RPMI8226 (cell line): ENCODE measurements at regions not wholly inside any gene's neighbourhood (a gene's known extent, or its start where the extent isn't known, plus 50 kb on each side); places are given as distances from the start of the nearest gene placed in this dataset.
"Not testable (repeated sequence)": the region's sequence is repeated elsewhere in the genome, so short reads cannot be mapped to it uniquely, and the experiment has no call there.

Experiments used
- DNase-seq: peaks from one replicate; pipeline ENCODE4 v3.0.0-alpha.2; 2015

DNA sequence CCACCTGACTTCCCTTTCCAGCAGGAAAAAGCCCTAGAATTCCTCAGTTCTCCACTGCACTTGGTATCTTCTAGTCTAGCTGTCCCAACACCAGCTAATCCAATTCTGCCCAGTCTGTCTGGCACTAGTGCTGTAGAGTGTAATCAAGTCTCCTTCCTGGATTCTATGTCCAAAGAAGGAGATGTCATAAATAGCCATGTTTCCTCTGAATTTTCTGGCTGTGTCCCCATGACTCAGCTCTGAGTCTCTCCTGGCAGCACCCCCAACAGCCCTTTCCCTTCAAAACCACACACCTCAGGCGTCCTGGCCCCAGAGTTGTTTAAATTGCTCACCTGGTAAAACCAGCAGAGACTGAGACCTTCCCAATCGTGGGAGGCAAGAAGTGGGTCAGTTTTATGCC is 197.2 kb downstream of the GRXCR1 start:
- no peak for DNase-seq

DNA sequence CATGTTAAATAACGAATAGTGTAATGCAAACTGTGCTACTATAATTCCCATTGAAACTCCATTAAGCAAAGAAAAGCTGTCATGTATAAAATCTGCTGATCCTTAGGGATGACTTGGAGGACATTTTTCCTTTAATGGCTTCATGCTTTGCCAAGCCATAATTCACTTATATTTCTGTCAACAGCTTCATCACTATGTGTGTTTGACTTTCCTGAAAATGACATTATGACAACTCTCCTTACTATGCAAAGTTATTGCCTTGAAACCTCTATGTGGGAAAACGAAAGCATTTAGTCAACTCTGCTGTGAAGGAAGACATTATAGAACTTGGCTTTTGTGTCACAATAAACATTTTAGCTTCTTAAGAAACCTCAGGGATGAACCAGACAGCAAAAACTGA is 210.5 kb downstream of the GRXCR1 start:
- no peak for DNase-seq

DNA sequence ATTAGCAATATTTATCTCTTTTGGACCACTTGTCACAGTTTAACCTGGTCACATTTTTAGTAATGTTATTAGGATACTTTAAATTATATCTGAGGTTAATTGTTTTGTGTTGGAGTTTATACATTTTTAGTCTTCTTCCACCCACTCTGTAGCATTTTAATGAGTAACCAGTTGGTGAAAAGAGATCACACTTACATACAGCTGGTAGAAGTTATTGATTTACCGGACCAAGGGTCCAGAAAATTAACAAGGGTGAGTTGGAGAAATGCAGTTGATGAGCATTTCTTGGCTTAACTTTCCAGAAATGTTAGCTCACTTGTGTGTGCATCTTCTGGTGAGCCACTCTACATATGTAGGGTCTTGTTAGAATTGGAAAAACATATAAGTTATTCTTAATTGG is 219.6 kb downstream of the GRXCR1 start:
- no peak for DNase-seq

DNA sequence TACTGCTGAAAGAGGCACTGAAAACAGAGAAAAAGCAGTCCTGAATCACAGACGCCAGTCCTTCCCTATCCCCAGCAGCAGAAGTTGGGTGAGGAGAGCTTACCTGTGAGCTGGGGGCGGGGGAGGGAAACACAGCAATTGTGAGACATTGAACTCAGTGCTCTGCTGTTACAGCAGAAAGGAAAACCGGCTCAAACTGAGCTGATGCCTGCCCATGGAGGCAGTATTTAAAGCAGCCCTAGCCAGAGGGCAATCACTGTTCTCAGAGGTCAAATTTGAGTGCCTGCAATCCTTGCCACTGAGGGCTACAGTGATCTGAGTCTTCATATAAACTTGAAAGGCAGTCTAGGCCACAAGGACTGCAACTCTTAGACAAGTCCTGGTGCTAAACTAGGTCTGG is 220.7 kb downstream of the GRXCR1 start:
- DNase-seq, result no peak

DNA sequence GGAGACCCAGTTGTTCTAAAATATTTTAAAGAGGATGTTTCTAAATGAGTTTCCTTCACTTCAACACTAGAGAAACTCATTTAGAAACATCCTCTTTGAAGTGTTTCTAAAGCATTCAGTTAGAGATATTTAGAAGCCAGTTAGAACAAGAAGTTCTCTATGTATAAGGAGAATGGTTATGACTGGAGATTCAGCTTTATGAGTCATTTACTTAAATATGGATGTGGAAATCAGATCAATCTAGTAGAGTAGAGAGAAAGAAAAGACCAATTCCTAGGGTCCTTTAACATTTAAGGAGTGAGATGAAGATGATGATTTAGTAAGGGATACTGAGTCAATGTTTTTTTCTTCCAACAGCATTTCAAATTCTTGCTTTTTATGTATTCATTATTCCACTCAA is 234.1 kb downstream of the GRXCR1 start:
- no peak for DNase-seq

DNA sequence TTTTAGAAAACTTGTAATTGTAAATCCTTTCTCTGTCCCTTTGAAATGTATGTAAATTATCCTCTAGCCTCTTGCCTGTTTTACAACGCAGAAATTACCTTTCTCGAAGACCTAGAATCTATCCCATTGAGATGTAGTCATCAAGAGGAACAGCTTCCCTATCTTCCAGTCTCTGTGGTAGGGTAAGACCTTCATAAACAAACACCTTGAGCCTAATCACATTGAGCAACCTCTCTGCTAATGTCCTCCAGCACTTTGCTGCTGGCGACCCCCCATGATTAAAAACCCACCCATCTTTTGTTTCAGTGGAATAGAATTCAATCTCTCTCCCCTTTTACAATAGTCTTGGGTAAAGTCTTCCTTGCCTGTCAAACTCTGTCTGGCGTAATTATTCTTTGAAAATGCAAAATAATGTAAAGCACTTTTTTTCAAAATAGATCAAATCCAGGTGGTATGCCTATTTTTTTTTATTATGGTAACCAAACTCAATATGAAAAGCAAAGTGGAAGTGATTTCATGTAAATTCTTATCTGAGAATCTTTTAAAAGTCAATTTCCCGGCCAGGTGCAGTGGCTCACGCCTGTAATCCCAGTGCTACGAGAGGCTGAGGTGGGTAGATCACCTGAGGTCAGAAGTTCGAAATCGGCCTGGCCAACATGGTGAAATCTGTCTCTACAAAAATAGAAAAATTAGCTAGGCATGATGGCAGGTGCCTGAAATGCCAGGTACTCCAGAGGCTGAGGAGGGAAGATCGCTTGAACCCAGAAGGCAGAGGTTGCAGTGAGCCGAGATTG is 237.9 kb downstream of the GRXCR1 start:
- DNase-seq, result no peak

DNA sequence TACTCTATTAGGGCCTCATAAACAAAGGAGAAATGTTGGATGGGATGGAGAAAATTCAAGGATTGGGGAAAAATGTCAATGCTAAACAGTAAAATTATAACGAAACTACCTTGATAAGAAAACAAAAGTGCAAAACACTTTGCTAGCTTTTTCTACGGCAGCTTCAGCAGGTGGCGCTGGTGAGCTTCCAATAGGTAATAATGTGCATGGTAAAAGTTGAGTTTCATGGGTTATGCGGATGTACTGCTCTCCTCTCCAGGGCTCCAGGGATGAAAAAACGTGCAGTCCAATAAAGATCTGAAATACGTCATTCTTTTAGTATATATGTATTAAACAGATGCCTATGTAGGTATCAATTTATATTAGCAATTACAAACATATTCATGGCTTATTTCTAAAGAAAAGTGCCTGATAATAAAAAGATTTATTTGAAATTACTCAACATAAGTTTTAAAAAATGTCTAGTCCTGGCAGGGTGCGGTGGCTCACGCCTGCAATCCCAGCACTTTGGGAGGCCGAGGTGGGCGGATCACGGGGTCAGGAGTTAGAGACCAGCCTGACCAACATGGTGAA is 239.6 kb downstream of the GRXCR1 start:
- DNase-seq, result peak; percentile 61

DNA sequence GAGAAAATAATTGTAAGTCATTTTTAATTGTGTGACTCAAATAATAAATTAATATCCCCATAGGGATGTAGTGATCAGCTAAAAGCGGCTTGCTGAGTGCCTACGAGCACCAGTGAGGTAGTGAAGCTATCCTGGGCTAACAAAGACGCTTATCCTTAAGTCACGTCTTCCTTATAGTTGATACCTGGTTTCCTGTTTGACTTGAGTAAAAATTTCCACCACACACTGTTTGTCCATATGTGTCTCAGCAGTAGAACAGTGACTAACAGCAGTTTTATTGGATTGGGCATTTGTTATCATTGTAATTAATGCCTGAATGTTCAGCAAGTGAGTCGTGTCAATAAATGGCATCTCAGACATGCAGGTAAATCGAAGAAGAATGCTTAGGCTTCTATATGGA is 241.1 kb downstream of the GRXCR1 start:
- no peak for DNase-seq

DNA sequence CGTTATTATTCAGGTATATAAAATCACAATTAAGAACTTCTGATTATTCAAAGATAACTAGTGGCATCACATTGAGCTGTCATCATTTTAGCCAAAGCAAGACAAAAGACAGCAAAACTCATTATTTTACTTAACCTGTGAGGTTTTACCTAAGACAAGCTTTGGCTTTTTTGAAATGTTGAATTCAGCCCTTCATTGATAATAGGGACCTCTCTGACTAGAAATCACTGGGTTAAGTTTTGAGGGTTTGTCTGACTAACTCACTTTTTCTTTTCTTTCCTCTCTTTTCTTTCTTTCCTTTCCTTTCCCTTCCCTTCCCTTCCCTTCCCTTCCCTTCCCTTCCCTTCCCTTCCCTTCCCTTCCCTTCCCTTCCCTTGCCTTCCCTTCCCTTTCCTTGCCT is 244.2 kb downstream of the GRXCR1 start:
- no peak for DNase-seq

DNA sequence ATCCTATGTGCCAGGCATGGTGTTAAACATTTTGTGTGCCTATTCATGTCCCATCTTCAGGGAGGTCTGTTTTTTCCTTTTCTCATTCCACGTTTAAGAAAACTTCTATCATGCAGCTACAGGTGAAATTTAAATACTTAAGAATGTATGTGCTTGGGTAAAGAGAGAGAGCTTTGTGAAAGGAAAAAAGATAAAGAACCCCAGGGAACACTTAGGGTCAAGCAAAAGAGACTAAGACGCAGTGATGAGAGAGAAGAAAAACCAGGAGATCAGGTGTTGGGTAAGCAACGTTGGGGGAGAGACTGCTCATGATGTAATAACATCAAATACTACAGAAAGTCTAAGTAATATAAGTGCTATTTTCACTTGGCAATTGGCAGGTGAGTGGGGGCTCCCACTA is 253.7 kb downstream of the GRXCR1 start:
- no peak for DNase-seq

DNA sequence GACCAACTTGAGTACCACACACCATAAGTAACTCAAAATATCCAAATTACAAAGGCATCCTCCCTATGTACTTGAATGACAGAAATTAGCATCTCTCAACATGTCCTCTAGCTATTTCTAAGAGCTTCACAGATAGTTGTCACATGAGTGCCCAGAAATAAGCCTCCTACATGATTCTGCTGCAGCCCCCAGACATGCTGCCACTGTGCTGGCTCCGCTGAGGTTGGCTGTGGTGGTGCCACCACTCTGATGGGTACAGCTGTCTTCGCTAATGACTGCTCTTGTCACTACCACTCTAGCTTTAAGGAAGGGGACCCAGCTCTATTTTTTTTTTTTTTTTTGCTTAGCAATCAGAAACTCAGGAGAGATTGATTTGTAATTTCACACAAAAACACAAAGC is 256.0 kb downstream of the GRXCR1 start:
- DNase-seq, result no peak

DNA sequence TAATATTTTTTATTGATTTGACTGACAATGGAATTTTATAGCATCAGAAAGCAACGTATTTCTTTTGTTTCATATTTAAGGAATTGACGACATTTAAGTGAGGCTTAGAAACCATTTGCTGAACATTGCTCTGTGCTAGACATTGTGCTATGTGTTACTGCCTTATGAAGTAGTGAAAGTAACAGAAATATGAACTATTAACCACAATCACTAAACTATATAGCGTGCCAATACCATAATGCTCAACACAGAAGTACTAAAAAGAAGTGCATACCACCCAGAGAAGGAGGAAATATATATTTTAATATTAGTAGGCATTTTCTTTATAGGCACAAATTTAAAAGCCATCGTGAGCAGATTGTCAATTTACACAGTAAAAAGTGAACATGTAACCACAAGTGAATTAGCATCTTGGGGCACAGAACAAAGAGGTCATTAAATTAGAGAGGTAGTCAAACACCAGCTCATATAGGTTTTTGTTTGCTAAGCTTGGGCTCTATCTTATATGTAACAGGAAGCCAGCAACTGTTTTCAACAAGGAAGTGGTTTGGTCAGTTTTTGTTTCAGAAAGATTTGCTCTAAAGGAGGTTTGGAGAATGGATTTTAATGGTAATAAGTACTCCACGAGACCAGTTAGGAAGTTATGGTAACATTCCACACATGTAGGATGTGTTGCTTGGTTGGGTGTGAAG is 270.7 kb downstream of the GRXCR1 start:
- DNase-seq, result no peak

DNA sequence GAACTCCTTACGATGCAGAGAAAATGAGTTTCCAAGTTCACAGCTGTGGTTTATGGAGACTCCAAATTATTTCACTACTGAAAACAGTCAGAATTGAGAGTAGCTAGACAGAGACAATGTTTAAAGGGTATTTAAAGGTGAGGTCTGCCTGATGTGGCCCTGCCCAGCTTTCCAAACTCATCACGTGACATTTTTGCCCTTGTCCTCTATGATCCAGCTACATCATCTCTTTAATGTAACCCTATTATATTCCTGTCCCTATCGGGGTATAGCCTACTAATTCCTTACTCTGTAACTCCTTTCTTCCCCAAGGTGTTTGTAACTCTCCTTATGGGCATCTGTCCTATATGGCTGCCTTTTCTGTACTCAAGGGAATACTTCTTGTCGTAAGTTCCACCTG is 297.2 kb downstream of the GRXCR1 start:
- DNase-seq, result no peak

DNA sequence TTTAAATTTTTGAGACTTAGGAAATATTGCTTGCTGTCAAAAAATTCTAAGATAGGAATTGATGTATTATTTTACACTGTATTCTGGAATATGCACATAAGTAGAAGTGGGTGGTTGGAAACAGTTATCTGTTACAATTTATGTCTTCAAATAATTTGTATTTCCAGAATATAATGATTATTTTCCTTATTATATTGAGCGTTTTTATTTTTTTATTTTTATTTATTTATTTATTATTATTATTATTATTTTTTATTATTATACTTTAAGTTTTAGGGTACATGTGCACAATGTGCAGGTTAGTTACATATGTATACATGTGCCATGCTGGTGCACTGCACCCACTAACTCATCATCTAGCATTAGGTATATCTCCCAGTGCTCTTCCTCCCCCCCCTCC is 320.1 kb downstream of the GRXCR1 start:
- not testable (repeated sequence) for DNase-seq

DNA sequence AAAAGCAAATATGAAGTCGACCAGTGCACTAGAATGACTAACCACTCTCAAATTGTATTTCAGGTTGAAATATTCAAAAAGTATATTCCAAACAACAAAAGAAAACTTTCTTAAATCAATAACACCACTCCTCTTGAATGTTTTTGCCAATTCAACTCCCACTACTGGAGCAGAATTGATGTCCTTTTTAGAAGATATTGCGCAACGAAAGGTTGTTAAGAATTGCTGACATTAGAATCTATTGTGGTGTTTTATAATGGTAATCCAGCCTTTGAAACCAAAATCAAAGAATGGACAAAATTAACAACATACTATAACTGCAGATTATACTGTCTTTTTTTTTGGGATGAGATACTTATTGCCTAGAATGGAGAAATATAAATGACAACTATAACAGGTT is 331.3 kb downstream of the GRXCR1 start:
- DNase-seq, result no peak

DNA sequence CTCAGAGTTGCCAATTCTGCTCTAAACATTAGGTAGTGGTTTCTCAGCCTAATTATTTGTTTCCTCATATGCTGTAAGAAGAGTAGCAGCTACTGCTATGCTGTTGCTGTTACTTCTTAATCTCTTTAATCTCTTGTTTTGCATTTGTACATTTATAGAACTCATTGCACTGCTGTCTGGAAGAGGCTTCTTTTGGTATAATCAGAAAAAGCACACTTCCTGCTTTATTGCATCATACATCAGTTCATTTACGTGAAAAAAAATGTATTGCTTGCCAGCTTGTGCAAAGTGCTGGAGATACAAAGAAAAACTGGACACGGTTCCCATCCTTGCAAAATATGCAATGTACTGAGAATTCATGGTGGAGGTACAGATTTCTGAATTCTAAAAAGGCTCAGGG is 332.0 kb downstream of the GRXCR1 start:
- DNase-seq, result no peak

DNA sequence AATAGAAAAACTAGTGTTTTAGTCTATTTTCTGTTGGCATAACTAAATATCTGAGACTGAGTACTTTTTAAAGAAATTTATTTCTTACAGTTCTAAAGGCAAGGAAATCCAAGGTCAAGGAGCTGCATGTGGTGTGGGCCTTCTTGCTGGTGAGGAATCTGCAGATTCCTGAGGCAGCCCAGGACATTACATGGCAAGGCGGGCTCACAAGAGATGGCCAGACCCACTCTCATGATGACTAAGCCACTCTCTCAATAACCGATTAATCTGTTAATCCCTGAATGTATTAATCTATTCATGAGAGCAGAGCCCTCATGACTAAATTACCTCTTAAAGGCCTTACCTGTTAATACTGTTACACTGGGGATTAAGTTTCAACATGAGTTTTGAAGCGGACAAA is 340.8 kb downstream of the GRXCR1 start:
- DNase-seq, result no peak

DNA sequence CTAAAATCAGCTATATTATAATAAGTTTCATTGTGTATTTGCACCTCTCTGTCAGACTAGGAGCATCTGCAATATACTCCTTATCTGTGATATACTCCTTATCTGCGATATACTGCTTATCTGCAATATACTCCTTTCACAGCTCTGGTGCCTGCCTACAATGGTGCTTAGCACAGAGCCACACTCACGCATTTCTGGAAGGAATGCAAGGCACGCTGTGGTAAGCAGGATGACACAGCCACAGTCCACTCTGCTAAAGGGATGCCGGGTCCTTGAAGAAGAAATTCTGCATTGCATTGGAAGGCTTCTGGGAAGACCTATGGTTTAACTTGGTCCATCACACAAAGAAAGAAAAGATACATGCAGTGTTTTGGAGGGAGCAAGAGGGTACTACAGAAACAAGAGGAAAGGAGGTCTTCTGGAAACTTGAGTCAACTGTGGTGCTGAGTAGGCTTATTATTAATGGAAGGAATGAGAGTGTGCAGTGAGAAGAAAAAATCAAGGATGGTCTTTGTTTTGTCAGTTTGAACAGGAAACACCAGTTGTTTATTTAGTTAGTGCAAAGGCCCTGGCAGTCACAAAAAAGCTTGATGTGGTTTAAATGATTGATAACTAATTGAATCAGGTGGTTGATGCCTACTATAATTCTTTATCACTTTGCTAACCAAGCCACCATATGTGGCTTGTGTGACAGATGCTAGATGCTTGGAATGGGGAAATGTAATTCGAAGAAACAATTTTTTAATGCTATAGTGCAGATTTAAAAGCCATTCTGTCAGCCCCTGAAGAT is 342.3 kb downstream of the GRXCR1 start:
- DNase-seq, result no peak

DNA sequence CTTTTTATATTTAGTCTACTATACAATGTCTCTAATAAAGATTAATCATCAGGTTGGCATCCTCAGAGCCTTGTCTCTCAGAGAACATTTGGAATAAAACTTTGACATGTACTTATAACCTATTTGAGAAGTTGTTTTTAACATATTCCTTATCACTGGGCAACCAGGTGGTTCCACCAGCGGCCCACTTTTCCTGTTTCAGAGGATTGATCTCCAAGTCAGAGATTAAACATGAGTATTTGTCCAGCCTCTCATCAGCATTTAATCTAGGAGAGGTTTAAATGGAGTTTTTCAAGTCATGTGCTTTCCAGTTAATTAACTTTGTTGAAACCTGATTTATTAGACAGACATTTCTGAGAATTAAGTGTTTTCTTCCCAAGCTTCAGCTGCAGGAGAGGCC is 345.5 kb downstream of the GRXCR1 start:
- DNase-seq, result no peak

DNA sequence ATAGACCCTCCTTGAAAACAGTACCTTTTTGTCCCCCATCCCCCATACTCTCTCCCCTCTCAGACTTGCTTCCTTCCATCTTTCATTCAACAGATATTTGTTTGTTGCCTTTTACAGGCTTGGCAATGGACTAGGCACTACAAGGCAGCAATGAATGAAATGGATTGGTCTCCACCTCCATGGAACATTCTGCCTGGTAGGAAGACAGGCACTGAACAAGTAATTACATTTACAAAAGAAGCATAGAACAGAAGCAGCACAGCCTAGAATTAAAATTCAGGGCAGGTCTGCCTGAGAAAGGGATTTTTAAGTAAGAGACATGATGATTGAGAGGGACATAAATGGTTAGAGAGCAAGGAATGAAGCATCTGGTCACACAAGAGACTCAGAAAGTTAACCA is 346.1 kb downstream of the GRXCR1 start:
- no peak for DNase-seq

DNA sequence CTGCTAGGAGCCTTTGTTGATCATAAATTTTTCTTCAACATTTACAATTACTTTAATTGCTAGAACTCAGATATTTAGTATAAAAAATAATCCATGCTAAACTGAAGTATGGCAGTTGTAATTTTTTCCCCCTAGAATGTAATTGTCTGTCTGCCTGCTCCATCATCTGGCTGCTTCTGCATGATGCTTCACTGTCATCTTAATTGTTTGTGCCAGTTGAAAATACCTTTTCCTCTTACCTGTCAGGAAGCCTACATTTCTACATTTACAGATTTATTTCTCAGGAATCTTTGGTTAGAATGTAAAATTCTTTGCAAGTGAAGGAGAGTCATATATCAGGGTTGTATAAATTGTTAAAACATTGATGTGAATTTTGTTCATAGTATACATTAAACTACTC is 348.6 kb downstream of the GRXCR1 start:
- DNase-seq, result no peak

DNA sequence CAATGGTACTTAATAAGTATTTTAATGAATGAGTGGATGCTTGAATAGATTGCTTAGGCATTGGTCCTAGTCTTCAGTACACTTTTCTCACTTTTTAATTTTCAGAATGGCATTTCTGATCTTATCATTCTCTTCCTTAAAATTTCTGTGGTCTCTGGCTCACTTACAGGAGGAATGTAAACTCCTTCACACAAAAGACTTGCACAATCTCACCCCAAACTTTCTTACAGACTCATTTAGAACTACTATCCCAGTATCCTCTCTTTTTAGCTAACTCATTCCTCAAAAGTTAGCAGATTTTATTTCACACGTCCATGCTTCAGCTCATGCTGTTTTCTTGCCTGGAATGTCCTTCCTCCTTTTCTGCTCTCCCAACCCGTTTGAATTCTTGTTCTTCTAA is 350.1 kb downstream of the GRXCR1 start:
- DNase-seq, result no peak

DNA sequence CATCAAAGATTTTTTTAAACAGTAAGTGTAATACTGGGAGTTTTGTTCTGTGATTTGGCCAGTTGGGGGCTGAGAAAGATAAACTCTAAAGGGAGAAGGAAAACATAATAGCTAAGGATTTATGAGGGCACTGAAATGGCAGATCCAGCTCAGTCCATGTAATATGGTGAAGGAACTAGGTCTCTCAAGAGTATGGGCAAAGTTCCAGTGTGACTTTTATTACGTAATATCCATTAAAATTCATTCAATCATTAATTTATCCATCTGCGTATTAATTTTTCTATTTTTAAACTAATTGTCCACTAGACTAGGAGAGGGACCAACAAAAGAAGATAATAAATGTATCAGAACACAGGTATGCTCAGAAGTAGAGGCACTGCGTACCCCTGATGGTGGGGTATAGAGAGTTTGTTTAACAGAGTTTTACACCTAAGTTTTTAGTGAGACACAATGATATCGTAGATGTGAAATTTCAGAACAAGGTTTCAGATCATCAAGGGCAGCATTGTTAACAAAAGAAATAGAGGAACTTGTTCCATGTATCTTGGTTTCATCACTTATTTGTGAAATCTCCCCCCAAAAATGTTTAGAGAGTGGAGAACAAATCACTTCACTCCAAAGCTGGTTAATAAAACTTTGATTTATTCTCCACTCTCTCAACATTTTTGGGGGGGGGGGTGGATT is 351.1 kb downstream of the GRXCR1 start:
- DNase-seq, result no peak
